Liver (tissue), 3 donors: ENCODE measurements at regions not wholly inside any gene's neighbourhood (a gene's known extent, or its start where the extent isn't known, plus 50 kb on each side); places are given as distances from the start of the nearest gene placed in this dataset.

Experiments used
- EGR1 ChIP-seq, 2 donors: IDR thresholded peaks; 2 replicates each; pipeline ENCODE4 v1.6.1; 2016 to 2018; ENCODE audit warnings: antibody characterized with exemption in 2 of 2, low read depth in 2 of 2
- GABPA ChIP-seq, 2 donors: IDR thresholded peaks in 1 of 2; conservative IDR thresholded peaks in 1 of 2; 2 replicates each; pipeline ENCODE4 v1.6.1; 2016; ENCODE audit warnings: antibody characterized with exemption in 2 of 2, mild to moderate bottlenecking in 1 of 2, moderate library complexity in 1 of 2
- HNF4A ChIP-seq, 2 donors: conservative IDR thresholded peaks; 2 replicates each; pipeline ENCODE4 v1.6.1; 2016; ENCODE audit warnings: antibody characterized with exemption in 2 of 2, mild to moderate bottlenecking in 2 of 2
- HNF4G ChIP-seq: IDR thresholded peaks from 2 replicates; pipeline ENCODE4 v1.6.1; 2016; ENCODE audit warnings: antibody characterized with exemption
- JUND ChIP-seq, 2 donors: IDR thresholded peaks; 2 replicates each; pipeline ENCODE4 v1.6.1; 2016; ENCODE audit warnings: antibody characterized with exemption in 2 of 2
- RAD21 ChIP-seq, 2 donors: IDR thresholded peaks; 2 replicates each; pipeline ENCODE4 v1.6.1; 2016; ENCODE audit warnings: antibody characterized with exemption in 2 of 2, mild to moderate bottlenecking in 2 of 2
- RXRA ChIP-seq, 2 donors: IDR thresholded peaks; 2 replicates each; pipeline ENCODE4 v1.6.1; 2017 to 2018; ENCODE audit warnings: antibody characterized with exemption in 2 of 2, mild to moderate bottlenecking in 1 of 2
- YY1 ChIP-seq: IDR thresholded peaks from 2 replicates; pipeline ENCODE4 v1.6.1; 2016; ENCODE audit warnings: antibody characterized with exemption, mild to moderate bottlenecking
- TF ChIP-seq, protein P1 (sequence below): IDR thresholded peaks from 2 replicates; pipeline ENCODE4 v1.6.1; 2016; ENCODE audit warnings: antibody characterized with exemption
- TF ChIP-seq, protein P2 (sequence below): fragments of 150-350 bp; IDR thresholded peaks from 2 replicates; pipeline ENCODE4 v1.5.1; 2017; ENCODE audit warnings: improper control_type of control experiment, low read depth, low read length; ENCODE audit not compliant: missing input control
- TF ChIP-seq, protein P3 (sequence below): IDR thresholded peaks from 2 replicates; pipeline ENCODE4 v1.6.1; 2016; ENCODE audit warnings: antibody characterized with exemption, mild to moderate bottlenecking
- TF ChIP-seq, protein P4 (sequence below): IDR thresholded peaks from 2 replicates; pipeline ENCODE4 v1.6.1; 2016; ENCODE audit warnings: antibody characterized with exemption
- donor health status: healthy.
- donor health status: healthy.

DNA sequence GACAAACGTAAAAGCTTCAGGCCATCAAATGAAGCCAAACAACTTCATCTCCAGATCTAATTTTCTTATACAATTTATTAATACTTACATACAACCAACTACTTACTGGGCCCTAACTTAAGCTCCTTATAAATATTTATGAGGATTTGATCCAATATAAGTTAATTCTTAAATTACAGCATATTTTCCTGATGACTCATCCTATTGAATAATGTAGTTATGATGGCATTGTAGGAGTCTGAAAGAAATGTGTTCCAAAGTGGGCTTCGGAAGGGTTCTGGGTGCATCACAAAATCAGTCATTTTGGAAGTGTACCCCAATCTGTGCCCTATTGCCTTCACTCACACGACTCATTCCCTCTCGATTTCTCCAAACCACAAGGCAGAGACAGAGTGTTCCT is 455.1 kb upstream of the CTSO start:
- TF ChIP-seq EGR1 (IDR thresholded peaks at IDR 0.05; ENCODE audit: low read depth in 2 of 2) (no peak), HNF4G (no peak), YY1 (no peak), HNF4A (conservative IDR thresholded peaks at IDR 0.05) (no peak), JUND (IDR thresholded peaks at IDR 0.05) (no peak), RAD21 (IDR thresholded peaks at IDR 0.05) (no peak), RXRA (IDR thresholded peaks at IDR 0.05) (no peak), GABPA (IDR thresholded peaks at IDR 0.05 in 1 of 2, conservative IDR thresholded peaks at IDR 0.05 in 1 of 2) (no peak)
- TF ChIP-seq, protein P1, sequence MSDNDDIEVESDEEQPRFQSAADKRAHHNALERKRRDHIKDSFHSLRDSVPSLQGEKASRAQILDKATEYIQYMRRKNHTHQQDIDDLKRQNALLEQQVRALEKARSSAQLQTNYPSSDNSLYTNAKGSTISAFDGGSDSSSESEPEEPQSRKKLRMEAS: no peak
- TF ChIP-seq, protein P2, sequence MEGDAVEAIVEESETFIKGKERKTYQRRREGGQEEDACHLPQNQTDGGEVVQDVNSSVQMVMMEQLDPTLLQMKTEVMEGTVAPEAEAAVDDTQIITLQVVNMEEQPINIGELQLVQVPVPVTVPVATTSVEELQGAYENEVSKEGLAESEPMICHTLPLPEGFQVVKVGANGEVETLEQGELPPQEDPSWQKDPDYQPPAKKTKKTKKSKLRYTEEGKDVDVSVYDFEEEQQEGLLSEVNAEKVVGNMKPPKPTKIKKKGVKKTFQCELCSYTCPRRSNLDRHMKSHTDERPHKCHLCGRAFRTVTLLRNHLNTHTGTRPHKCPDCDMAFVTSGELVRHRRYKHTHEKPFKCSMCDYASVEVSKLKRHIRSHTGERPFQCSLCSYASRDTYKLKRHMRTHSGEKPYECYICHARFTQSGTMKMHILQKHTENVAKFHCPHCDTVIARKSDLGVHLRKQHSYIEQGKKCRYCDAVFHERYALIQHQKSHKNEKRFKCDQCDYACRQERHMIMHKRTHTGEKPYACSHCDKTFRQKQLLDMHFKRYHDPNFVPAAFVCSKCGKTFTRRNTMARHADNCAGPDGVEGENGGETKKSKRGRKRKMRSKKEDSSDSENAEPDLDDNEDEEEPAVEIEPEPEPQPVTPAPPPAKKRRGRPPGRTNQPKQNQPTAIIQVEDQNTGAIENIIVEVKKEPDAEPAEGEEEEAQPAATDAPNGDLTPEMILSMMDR: no peak
- TF ChIP-seq, protein P3, sequence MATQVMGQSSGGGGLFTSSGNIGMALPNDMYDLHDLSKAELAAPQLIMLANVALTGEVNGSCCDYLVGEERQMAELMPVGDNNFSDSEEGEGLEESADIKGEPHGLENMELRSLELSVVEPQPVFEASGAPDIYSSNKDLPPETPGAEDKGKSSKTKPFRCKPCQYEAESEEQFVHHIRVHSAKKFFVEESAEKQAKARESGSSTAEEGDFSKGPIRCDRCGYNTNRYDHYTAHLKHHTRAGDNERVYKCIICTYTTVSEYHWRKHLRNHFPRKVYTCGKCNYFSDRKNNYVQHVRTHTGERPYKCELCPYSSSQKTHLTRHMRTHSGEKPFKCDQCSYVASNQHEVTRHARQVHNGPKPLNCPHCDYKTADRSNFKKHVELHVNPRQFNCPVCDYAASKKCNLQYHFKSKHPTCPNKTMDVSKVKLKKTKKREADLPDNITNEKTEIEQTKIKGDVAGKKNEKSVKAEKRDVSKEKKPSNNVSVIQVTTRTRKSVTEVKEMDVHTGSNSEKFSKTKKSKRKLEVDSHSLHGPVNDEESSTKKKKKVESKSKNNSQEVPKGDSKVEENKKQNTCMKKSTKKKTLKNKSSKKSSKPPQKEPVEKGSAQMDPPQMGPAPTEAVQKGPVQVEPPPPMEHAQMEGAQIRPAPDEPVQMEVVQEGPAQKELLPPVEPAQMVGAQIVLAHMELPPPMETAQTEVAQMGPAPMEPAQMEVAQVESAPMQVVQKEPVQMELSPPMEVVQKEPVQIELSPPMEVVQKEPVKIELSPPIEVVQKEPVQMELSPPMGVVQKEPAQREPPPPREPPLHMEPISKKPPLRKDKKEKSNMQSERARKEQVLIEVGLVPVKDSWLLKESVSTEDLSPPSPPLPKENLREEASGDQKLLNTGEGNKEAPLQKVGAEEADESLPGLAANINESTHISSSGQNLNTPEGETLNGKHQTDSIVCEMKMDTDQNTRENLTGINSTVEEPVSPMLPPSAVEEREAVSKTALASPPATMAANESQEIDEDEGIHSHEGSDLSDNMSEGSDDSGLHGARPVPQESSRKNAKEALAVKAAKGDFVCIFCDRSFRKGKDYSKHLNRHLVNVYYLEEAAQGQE: no peak
- TF ChIP-seq, protein P4, sequence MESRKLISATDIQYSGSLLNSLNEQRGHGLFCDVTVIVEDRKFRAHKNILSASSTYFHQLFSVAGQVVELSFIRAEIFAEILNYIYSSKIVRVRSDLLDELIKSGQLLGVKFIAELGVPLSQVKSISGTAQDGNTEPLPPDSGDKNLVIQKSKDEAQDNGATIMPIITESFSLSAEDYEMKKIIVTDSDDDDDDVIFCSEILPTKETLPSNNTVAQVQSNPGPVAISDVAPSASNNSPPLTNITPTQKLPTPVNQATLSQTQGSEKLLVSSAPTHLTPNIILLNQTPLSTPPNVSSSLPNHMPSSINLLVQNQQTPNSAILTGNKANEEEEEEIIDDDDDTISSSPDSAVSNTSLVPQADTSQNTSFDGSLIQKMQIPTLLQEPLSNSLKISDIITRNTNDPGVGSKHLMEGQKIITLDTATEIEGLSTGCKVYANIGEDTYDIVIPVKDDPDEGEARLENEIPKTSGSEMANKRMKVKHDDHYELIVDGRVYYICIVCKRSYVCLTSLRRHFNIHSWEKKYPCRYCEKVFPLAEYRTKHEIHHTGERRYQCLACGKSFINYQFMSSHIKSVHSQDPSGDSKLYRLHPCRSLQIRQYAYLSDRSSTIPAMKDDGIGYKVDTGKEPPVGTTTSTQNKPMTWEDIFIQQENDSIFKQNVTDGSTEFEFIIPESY: no peak
